PC-9 (cell line): ENCODE measurements at regions not wholly inside any gene's neighbourhood (a gene's known extent, or its start where the extent isn't known, plus 50 kb on each side); places are given as distances from the start of the nearest gene placed in this dataset.

Experiments
- CTCF ChIP-seq: fragments of 200-600 bp; sonication (generic); conservative IDR thresholded peaks from 2 replicates; pipeline ENCODE4 v1.6.1; 2017; ENCODE audit warnings: mixed run types, antibody characterized with exemption, mild to moderate bottlenecking, moderate library complexity
- EZH2 ChIP-seq: fragments of 200-600 bp; sonication (generic); IDR thresholded peaks from 2 replicates; pipeline ENCODE4 v1.8.0; 2017; ENCODE audit warnings: antibody characterized with exemption, low read depth

- TF ChIP-seq CTCF (no peak), EZH2 (no peak)
Measured at GRCh38 chr4:170794525-170794924, 704.8 kb upstream of the AADAT start.
